ENCODE measurements at regions not wholly inside any gene's neighbourhood (a gene's known extent, or its start where the extent isn't known, plus 50 kb on each side); places are given as distances from the start of the nearest gene placed in this dataset.

DNA sequence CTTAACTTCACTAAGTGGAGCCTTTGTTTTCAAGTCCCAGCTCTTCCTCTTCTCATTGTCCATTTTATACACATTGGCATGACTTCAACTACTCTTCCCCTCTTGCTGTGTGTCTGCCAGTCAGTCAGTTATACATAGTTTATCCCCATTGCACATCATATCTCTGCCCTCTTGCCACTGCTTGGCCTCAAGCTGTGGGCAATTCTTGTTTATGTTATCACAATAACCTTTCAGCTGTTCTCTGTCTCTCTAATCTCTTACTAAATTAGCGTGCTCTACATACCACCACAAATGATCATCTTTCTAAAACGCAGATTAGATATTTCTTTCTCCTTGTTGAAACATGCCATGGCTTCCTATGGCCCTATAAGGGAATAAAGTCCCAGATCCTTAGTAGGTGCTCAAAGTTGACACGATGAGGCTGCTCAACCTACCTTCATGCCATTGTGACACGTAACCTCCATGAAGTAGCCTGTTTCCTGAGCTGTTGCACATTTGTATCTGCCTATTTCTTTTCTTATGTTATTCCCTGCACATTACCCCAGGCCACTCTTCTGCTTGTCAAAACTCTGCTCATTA lies 239.3 kb downstream of the GAS1 start:
- Histone ChIP-seq H3K9me3 (ENCODE audit: control insufficient read depth in 2 of 3, insufficient read depth in 1 of 3, low read length in 3 of 3) (no peaks in the 10 kb centered on the region), H3K36me3 (ENCODE audit: control insufficient read depth in 2 of 3, insufficient read depth in 3 of 3, low read length in 3 of 3) (no peaks in the 10 kb centered on the region), H3K4me1 (ENCODE audit: control insufficient read depth in 2 of 3, insufficient read depth in 2 of 3, low read depth in 1 of 3, low read length in 3 of 3) (no peaks in the 10 kb centered on the region), H3K27me3 (ENCODE audit: control insufficient read depth, insufficient read depth, low read length) (no peaks in the 10 kb centered on the region), H3K9ac (ENCODE audit: low read length in 3 of 3) (no peak overlapping the region), H3K27ac (ENCODE audit: low read depth in 2 of 2, low read length in 2 of 2) (no peak overlapping the region), H3K4me3 (ENCODE audit: low read length in 3 of 3) (no peak overlapping the region)
- FAIRE-seq, result no peak
- no peak for TF ChIP-seq CTCF (IDR thresholded peaks at IDR 0.05; ENCODE audit: borderline replicate concordance, extremely low read depth, insufficient read depth)
- DNase-seq, result no peak
- intact Hi-C loops (cut with DNase I), result no loop called here

- Histone ChIP-seq H3K4me3 (ENCODE audit: low read length in 3 of 3) (no peak overlapping the region), H3K36me3 (ENCODE audit: control insufficient read depth in 2 of 3, insufficient read depth in 3 of 3, low read length in 3 of 3) (no peaks in the 10 kb centered on the region), H3K27ac (ENCODE audit: low read depth in 2 of 2, low read length in 2 of 2) (no peak overlapping the region), H3K9me3 (ENCODE audit: control insufficient read depth in 2 of 3, insufficient read depth in 1 of 3, low read length in 3 of 3) (no peaks in the 10 kb centered on the region), H3K9ac (ENCODE audit: low read length in 3 of 3) (no peak overlapping the region), H3K4me1 (ENCODE audit: control insufficient read depth in 2 of 3, insufficient read depth in 2 of 3, low read depth in 1 of 3, low read length in 3 of 3) (no peaks in the 10 kb centered on the region), H3K27me3 (ENCODE audit: control insufficient read depth, insufficient read depth, low read length) (no peaks in the 10 kb centered on the region)
- FAIRE-seq (no peak), DNase-seq (peak in 1 of 5 donors; percentile 34)
- TF ChIP-seq CTCF (IDR thresholded peaks at IDR 0.05; ENCODE audit: borderline replicate concordance, extremely low read depth, insufficient read depth), result no peak
- intact Hi-C loops (cut with DNase I), result no loop called here
Observed at GRCh38 chr9:86706391-86706790, 240.9 kb downstream of the GAS1 start.

DNA sequence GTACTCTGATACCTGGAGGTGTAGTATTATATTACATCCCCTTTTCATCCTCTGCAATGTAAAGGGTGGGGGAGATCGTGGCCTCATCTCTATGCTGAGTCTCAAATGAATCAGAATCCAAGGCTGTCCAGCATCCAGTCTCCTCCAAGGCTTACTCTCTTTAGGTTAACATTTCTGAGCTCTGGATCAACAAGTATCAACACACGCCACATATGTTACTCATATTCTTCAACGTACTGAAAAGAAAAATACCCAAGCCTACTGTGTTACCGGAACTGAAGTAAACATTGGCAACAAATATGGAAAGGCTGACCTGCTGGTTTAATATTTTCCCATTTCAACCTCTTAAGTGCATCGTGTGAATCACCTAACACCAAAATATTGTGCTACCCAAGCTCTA lies 241.8 kb downstream of the GAS1 start:
- DNase-seq, result no peak
- no peaks in the 10 kb centered on the region for H3K36me3 ChIP-seq (ENCODE audit: control insufficient read depth in 2 of 3, insufficient read depth in 3 of 3, low read length in 3 of 3)
- no peak overlapping the region for H3K27ac ChIP-seq (ENCODE audit: low read depth in 2 of 2, low read length in 2 of 2)
- H3K9ac ChIP-seq (ENCODE audit: low read length in 3 of 3), result no peak overlapping the region
- H3K27me3 ChIP-seq (ENCODE audit: control insufficient read depth, insufficient read depth, low read length), result no peaks in the 10 kb centered on the region
- no peak overlapping the region for H3K4me3 ChIP-seq (ENCODE audit: low read length in 3 of 3)
- H3K4me1 ChIP-seq (ENCODE audit: control insufficient read depth in 2 of 3, insufficient read depth in 2 of 3, low read depth in 1 of 3, low read length in 3 of 3), result no peaks in the 10 kb centered on the region
- H3K9me3 ChIP-seq (ENCODE audit: control insufficient read depth in 2 of 3, insufficient read depth in 1 of 3, low read length in 3 of 3), result no peaks in the 10 kb centered on the region
- intact Hi-C loops (cut with DNase I), result no loop called here
- no peak for TF ChIP-seq CTCF (IDR thresholded peaks at IDR 0.05; ENCODE audit: borderline replicate concordance, extremely low read depth, insufficient read depth)
- no peak for FAIRE-seq

- Histone ChIP-seq H3K27me3 (ENCODE audit: control insufficient read depth, insufficient read depth, low read length) (no peaks in the 10 kb centered on the region), H3K4me3 (ENCODE audit: low read length in 3 of 3) (no peak overlapping the region), H3K36me3 (ENCODE audit: control insufficient read depth in 2 of 3, insufficient read depth in 3 of 3, low read length in 3 of 3) (no peaks in the 10 kb centered on the region), H3K9ac (ENCODE audit: low read length in 3 of 3) (no peak overlapping the region), H3K9me3 (ENCODE audit: control insufficient read depth in 2 of 3, insufficient read depth in 1 of 3, low read length in 3 of 3) (no peaks in the 10 kb centered on the region), H3K27ac (ENCODE audit: low read depth in 2 of 2, low read length in 2 of 2) (no peak overlapping the region), H3K4me1 (ENCODE audit: control insufficient read depth in 2 of 3, insufficient read depth in 2 of 3, low read depth in 1 of 3, low read length in 3 of 3) (peaks cover 0 to 3% (median 0%) of the 10 kb centered on the region in 3 donors)
- no peak for TF ChIP-seq CTCF (IDR thresholded peaks at IDR 0.05; ENCODE audit: borderline replicate concordance, extremely low read depth, insufficient read depth)
- intact Hi-C loops (cut with DNase I), result no loop called here
- DNase-seq (no peak), FAIRE-seq (no peak)
Observed at GRCh38 chr9:86703346-86703745, 244.0 kb downstream of the GAS1 start.
